ENCODE measurements at regions not wholly inside any gene's neighbourhood (a gene's known extent, or its start where the extent isn't known, plus 50 kb on each side); places are given as distances from the start of the nearest gene placed in this dataset.

GRCh38 chr3:117096549-117096948 is 387.0 kb downstream of the TUSC7 start:
- DNase-seq = no peak

- no peak for DNase-seq
Measured at GRCh38 chr3:117097351-117097750, 387.8 kb downstream of the TUSC7 start.

GRCh38 chr3:117101697-117102096 is 392.1 kb downstream of the TUSC7 start:
- DNase-seq = no peak

GRCh38 chr3:117102426-117102825 is 392.8 kb downstream of the TUSC7 start:
- DNase-seq = no peak

- DNase-seq = no peak
Measured at GRCh38 chr3:117103675-117104074, 394.1 kb downstream of the TUSC7 start.

GRCh38 chr3:117104381-117104780 is 394.8 kb downstream of the TUSC7 start:
- no peak for DNase-seq

GRCh38 chr3:117104792-117105191 is 395.2 kb downstream of the TUSC7 start:
- no peak for DNase-seq

- DNase-seq = no peak
Measured at GRCh38 chr3:117105686-117106085, 396.1 kb downstream of the TUSC7 start.

- DNase-seq = no peak
Measured at GRCh38 chr3:117106396-117106795, 396.8 kb downstream of the TUSC7 start.

- DNase-seq = no peak
Measured at GRCh38 chr3:117107946-117108345, 398.4 kb downstream of the TUSC7 start.

- DNase-seq = no peak
Measured at GRCh38 chr3:117109178-117109577, 399.6 kb downstream of the TUSC7 start.

- DNase-seq = no peak
Measured at GRCh38 chr3:117114517-117115265, 405.1 kb downstream of the TUSC7 start.

GRCh38 chr3:117117188-117117936 is 407.8 kb downstream of the TUSC7 start:
- DNase-seq = no peak

- no peak for DNase-seq
Measured at GRCh38 chr3:117118604-117119003, 409.0 kb downstream of the TUSC7 start.

GRCh38 chr3:117120014-117120413 is 410.4 kb downstream of the TUSC7 start:
- DNase-seq = no peak

GRCh38 chr3:117122609-117123008 is 413.0 kb downstream of the TUSC7 start:
- no peak for DNase-seq

- no peak for DNase-seq
Measured at GRCh38 chr3:117126460-117126859, 416.9 kb downstream of the TUSC7 start.

GRCh38 chr3:117126946-117127546 is 417.5 kb downstream of the TUSC7 start:
- DNase-seq = no peak

GRCh38 chr3:117128133-117128532 is 418.6 kb downstream of the TUSC7 start:
- no peak for DNase-seq

- DNase-seq = no peak
Measured at GRCh38 chr3:117128872-117129271, 419.3 kb downstream of the TUSC7 start.

- DNase-seq = no peak
Measured at GRCh38 chr3:117129516-117129915, 419.9 kb downstream of the TUSC7 start.

GRCh38 chr3:117130222-117130621 is 420.6 kb downstream of the TUSC7 start:
- no peak for DNase-seq

- DNase-seq = no peak
Measured at GRCh38 chr3:117131259-117131658, 421.7 kb downstream of the TUSC7 start.

- no peak for DNase-seq
Measured at GRCh38 chr3:117133066-117133465, 423.5 kb downstream of the TUSC7 start.

All from activated CD8-positive, alpha-beta memory T cell treated with anti-CD3 and anti-CD28 coated beads for 24 hours (primary cell).